Thoracic aorta (tissue), 2 donors: ENCODE measurements at regions not wholly inside any gene's neighbourhood (a gene's known extent, or its start where the extent isn't known, plus 50 kb on each side); places are given as distances from the start of the nearest gene placed in this dataset.

ENCODE experiments used
- ATAC-seq: fragments of 150-250 bp; one replicate; pipeline ENCODE4 v1.8.0; 2017; ENCODE audit warnings: low read depth; ENCODE audit not compliant: insufficient number of reproducible peaks, low FRiP score
- DNase-seq: peaks from one replicate; pipeline ENCODE4 v3.0.0-alpha.2; 2020; ENCODE audit warnings: low spot score
- H3K27ac ChIP-seq, 2 donors: fragments of 200-600 bp; sonication (generic); 1 replicate in 1 of 2; 2 replicates in 1 of 2; pipeline ENCODE4 v1.5.1; 2016; ENCODE audit warnings: mild to moderate bottlenecking in 2 of 2, moderate library complexity in 2 of 2
- H3K27me3 ChIP-seq: fragments of 200-600 bp; sonication (generic); replicated peaks from 2 replicates; pipeline ENCODE4 v1.6.0; 2016; ENCODE audit warnings: mild to moderate bottlenecking; ENCODE audit not compliant: insufficient read depth
- H3K36me3 ChIP-seq: fragments of 200-600 bp; sonication (generic); one replicate; pipeline ENCODE4 v1.5.1; 2016
- H3K4me1 ChIP-seq, 2 donors: fragments of 200-600 bp; sonication (generic); 1 replicate in 1 of 2; 2 replicates in 1 of 2; pipeline versions ENCODE4 v1.5.1 to v1.6.0; 2016; ENCODE audit warnings: low read depth in 2 of 2, mild to moderate bottlenecking in 1 of 2; ENCODE audit not compliant: control insufficient read depth in 1 of 2
- H3K4me3 ChIP-seq: fragments of 200-600 bp; sonication (generic); 2 replicates; pipeline ENCODE4 v1.5.1; 2016; ENCODE audit warnings: mild to moderate bottlenecking
- H3K9me3 ChIP-seq: fragments of 200-600 bp; sonication (generic); 2 replicates; pipeline ENCODE4 v1.5.1; 2016
- CTCF ChIP-seq: fragments of 200-600 bp; sonication (generic); IDR thresholded peaks from one replicate; pipeline ENCODE4 v1.5.1; 2019; ENCODE audit warnings: antibody characterized with exemption

GRCh38 chr5:82832445-82832844 lies 244.7 kb downstream of the TMEM167A start:
- no peak overlapping the region for H3K4me3 ChIP-seq
- H3K27me3 ChIP-seq: no peaks in the 10 kb centered on the region
- no peak for DNase-seq
- no peaks in the 10 kb centered on the region for H3K9me3 ChIP-seq
- H3K27ac ChIP-seq: no peak overlapping the region
- no peak for TF ChIP-seq CTCF
- no peaks in the 10 kb centered on the region for H3K4me1 ChIP-seq
- no peak for ATAC-seq
- no peaks in the 10 kb centered on the region for H3K36me3 ChIP-seq

GRCh38 chr5:82828211-82828610 lies 249.0 kb downstream of the TMEM167A start:
- H3K36me3 ChIP-seq: no peaks in the 10 kb centered on the region
- H3K27ac ChIP-seq: no peak overlapping the region
- no peak for ATAC-seq

GRCh38 chr5:82827651-82828050 lies 249.5 kb downstream of the TMEM167A start:
- no peaks in the 10 kb centered on the region for H3K4me1 ChIP-seq
- H3K4me3 ChIP-seq: no peak overlapping the region
- no peaks in the 10 kb centered on the region for H3K36me3 ChIP-seq
- DNase-seq: no peak
- ATAC-seq: no peak
- TF ChIP-seq CTCF: no peak
- no peaks in the 10 kb centered on the region for H3K27me3 ChIP-seq
- no peak overlapping the region for H3K27ac ChIP-seq
- H3K9me3 ChIP-seq: no peaks in the 10 kb centered on the region

More at GRCh38 chr5:82828211-82828610, 249.0 kb downstream of the TMEM167A start:
- TF ChIP-seq CTCF: no peak
- Histone ChIP-seq H3K27me3 (no peaks in the 10 kb centered on the region), H3K9me3 (no peaks in the 10 kb centered on the region), H3K4me3 (no peak overlapping the region), H3K4me1 (no peaks in the 10 kb centered on the region)
- DNase-seq: no peak

- Histone ChIP-seq H3K4me3 (no peak overlapping the region), H3K4me1 (no peaks in the 10 kb centered on the region), H3K36me3 (no peaks in the 10 kb centered on the region), H3K9me3 (no peaks in the 10 kb centered on the region), H3K27me3 (no peaks in the 10 kb centered on the region), H3K27ac (no peak overlapping the region)
- DNase-seq (no peak), ATAC-seq (no peak)
- TF ChIP-seq CTCF: no peak
Measured at GRCh38 chr5:82822634-82822927, 254.6 kb downstream of the TMEM167A start.

- no peak for TF ChIP-seq CTCF
- DNase-seq (no peak), ATAC-seq (no peak)
- Histone ChIP-seq H3K27me3 (no peaks in the 10 kb centered on the region), H3K27ac (no peak overlapping the region), H3K4me1 (no peaks in the 10 kb centered on the region), H3K4me3 (no peak overlapping the region), H3K9me3 (no peaks in the 10 kb centered on the region), H3K36me3 (no peaks in the 10 kb centered on the region)
Measured at GRCh38 chr5:82821846-82822633, 255.2 kb downstream of the TMEM167A start.
